K562 (cell line): ENCODE measurements at regions not wholly inside any gene's neighbourhood (a gene's known extent, or its start where the extent isn't known, plus 50 kb on each side); places are given as distances from the start of the nearest gene placed in this dataset.
A peak's percentile ranks its signal among the peaks of the same experiment; 100 is the strongest.

ENCODE experiments used
- ATAC-seq: fragments of 200-7000 bp; cut with Tn5 transposase; 3 replicates; pipeline ENCODE4 v1.9.1; 2020; ENCODE audit warnings: moderate library complexity
- BruUV-seq: library from RNA; stranded (reverse); fragments of 400-500 nt; replicated peaks from 2 replicates; lab custom pipeline; 2021; lab: Mats Ljungman, UMichigan
- CTCF ChIA-PET: fragments of 300-600 bp; formaldehyde crosslinking; extraction: SDS; loops from one replicate; lab custom pipeline; 2021; ENCODE audit warnings: low intra/inter-chr PET ratio; lab: Yijun Ruan, JAX
- POLR2A ChIA-PET: fragments of 300-600, 350-650 bp; sonication (Branson Sonifier 250); formaldehyde crosslinking; extraction: SDS; loops from one replicate; lab custom pipeline; 2021; ENCODE audit warnings: antibody characterized with exemption, inconsistent platforms; lab: Yijun Ruan, JAX
- DNase-seq, 4 experiments: peaks; one replicate each; pipeline versions ENCODE4 v3.0.0 to v3.0.0-alpha.2; 2011 to 2018; ENCODE audit warnings: low spot score in 3 of 4, mixed read lengths in 3 of 4; ENCODE audit errors: extremely low read depth in 1 of 4
- FAIRE-seq: peaks from 2 replicates; lab custom pipeline; 2011; peaks lifted over from hg19 to GRCh38; lab: Jason Lieb, UNC
- H2AFZ ChIP-seq: 2 replicates; pipeline ENCODE4 v1.6.0; 2011; ENCODE audit warnings: low read depth, low read length, control low read depth, inconsistent platforms
- H3K27ac ChIP-seq: fragments of 200-600 bp; 3 replicates; pipeline ENCODE4 v1.8.0; 2011; ENCODE audit warnings: low read depth, mild to moderate bottlenecking, control low read depth, inconsistent platforms, low read length, moderate library complexity, mixed read lengths; ENCODE audit errors: extremely low read depth
- H3K27me3 ChIP-seq, 2 experiments: fragments of 300-600 bp in 1 of 2; 2 replicates in 1 of 2; 3 replicates in 1 of 2; pipeline versions ENCODE4 v1.6.0 to v1.8.0; 2011; ENCODE audit warnings: inconsistent platforms in 2 of 2, low read length in 2 of 2, mild to moderate bottlenecking in 1 of 2, mixed read lengths in 1 of 2, moderate library complexity in 1 of 2; ENCODE audit not compliant: control insufficient read depth in 2 of 2, insufficient read depth in 2 of 2
- H3K36me3 ChIP-seq: fragments of 300-600 bp; 3 replicates; pipeline ENCODE4 v1.8.0; 2011; ENCODE audit warnings: mild to moderate bottlenecking, low read length, inconsistent platforms; ENCODE audit not compliant: control insufficient read depth, insufficient read depth
- H3K4me1 ChIP-seq, 2 experiments: fragments of 200-600 bp in 1 of 2; replicated peaks in 1 of 2; 2 replicates in 1 of 2; 3 replicates in 1 of 2; pipeline versions ENCODE4 v1.5.1 to v1.8.0; 2011; ENCODE audit warnings: inconsistent platforms in 2 of 2, low read length in 2 of 2, mild to moderate bottlenecking in 1 of 2, mixed read lengths in 1 of 2, moderate library complexity in 1 of 2; ENCODE audit not compliant: control insufficient read depth in 2 of 2, insufficient read depth in 2 of 2
- H3K4me2 ChIP-seq: 2 replicates; pipeline ENCODE4 v1.6.1; 2011; ENCODE audit warnings: low read length, control low read depth, inconsistent platforms, mixed read lengths; ENCODE audit not compliant: insufficient read depth
- H3K4me3 ChIP-seq: fragments of 200-600 bp; sonication (generic), shearing (Covaris generic); 2 replicates; pipeline ENCODE4 v1.5.1; 2016; ENCODE audit warnings: control low read depth, inconsistent platforms
- H3K79me2 ChIP-seq: fragments of 200-600 bp; 3 replicates; pipeline ENCODE4 v1.8.0; 2011; ENCODE audit warnings: low read length, inconsistent platforms; ENCODE audit not compliant: control insufficient read depth, insufficient read depth
- H3K9ac ChIP-seq, 2 experiments: 2 replicates each; pipeline versions ENCODE4 v1.6.0 to v1.6.1; 2011; ENCODE audit warnings: low read depth in 2 of 2, low read length in 2 of 2, control low read depth in 1 of 2, inconsistent platforms in 1 of 2, mild to moderate bottlenecking in 1 of 2, mixed read lengths in 1 of 2; ENCODE audit not compliant: insufficient read depth in 1 of 2
- H3K9me1 ChIP-seq: one replicate; pipeline ENCODE4 v1.6.0; 2011; ENCODE audit warnings: inconsistent platforms, mild to moderate bottlenecking, low read length, moderate library complexity; ENCODE audit not compliant: control insufficient read depth, insufficient read depth
- H3K9me3 ChIP-seq: replicated peaks from 2 replicates; pipeline ENCODE4 v1.5.1; 2011; ENCODE audit warnings: low read depth, low read length, inconsistent platforms; ENCODE audit not compliant: control insufficient read depth, insufficient read depth
- H4K20me1 ChIP-seq: replicated peaks from 2 replicates; pipeline ENCODE4 v1.6.1; 2011; ENCODE audit warnings: low read length, inconsistent platforms, mixed read lengths; ENCODE audit not compliant: control insufficient read depth, insufficient read depth
- HNRNPLL ChIP-seq: fragments of 200-400 bp; formaldehyde crosslinking; IDR thresholded peaks from 2 replicates; pipeline ENCODE4 v1.6.1; 2017; ENCODE audit warnings: low read length, low read depth, mild to moderate bottlenecking; ENCODE audit not compliant: poor library complexity, severe bottlenecking
- RAD21 ChIP-seq, 2 experiments: fragments of 250-450 bp in 1 of 2; fragments of 450-650 bp in 1 of 2; sonication (Bioruptor Pico) in 1 of 2; formaldehyde crosslinking in 1 of 2; IDR thresholded peaks in 1 of 2; conservative IDR thresholded peaks in 1 of 2; 2 replicates each; pipeline versions ENCODE4 v1.4.0 to v1.8.0; 2020 to 2022; ENCODE audit warnings: mild to moderate bottlenecking in 2 of 2, moderate library complexity in 1 of 2
- in situ Hi-C: fragments of 300-500 bp; cut with MboI; formaldehyde crosslinking; loops from 4 replicates; pipeline ENCODE4 v1.15.0; 2018; ENCODE audit warnings: inconsistent platforms, mixed read lengths
- intact Hi-C: fragments of 100-400 bp; cut with micrococcal nuclease; formaldehyde crosslinking; loops from 2 replicates; pipeline ENCODE4 v1.14.2; 2022
- TF ChIP-seq, protein P1 (sequence below), 3 experiments: IDR thresholded peaks in 2 of 3; conservative IDR thresholded peaks in 1 of 3; 2 replicates each; pipeline ENCODE4 v1.5.1; 2011 to 2012; ENCODE audit warnings: low read length in 3 of 3, mild to moderate bottlenecking in 3 of 3, control low read depth in 2 of 3, improper control_type of control experiment in 1 of 3, inconsistent platforms in 1 of 3, low read depth in 1 of 3, mixed read lengths in 1 of 3, moderate library complexity in 1 of 3; ENCODE audit not compliant: insufficient read depth in 2 of 3
- TF ChIP-seq, protein P2 (sequence below): fragments of 250-450 bp; sonication (Bioruptor Pico); IDR thresholded peaks from 2 replicates; pipeline ENCODE4 v1.5.0; 2021

DNA sequence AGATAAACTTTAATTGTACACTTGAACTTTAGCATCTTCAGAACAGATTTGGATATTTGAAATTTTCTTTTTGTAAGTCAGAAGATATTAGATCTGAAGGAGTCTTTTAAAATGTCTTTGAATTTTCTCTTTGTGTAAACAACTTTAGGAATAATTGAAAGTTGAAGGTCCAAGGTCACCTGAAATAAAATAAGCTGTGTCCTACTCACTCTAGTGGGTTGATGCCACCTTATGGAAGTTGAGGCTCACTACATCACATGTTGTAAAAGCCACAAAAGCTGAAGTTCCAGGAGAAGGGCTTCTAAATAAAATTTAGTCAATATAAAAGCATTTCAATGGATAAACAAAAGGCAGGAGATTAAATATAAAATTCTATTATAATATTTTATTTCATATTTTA, 122.0 kb upstream of the ATXN7L3B start:
- FAIRE-seq (peak; percentile 77), ATAC-seq (peak; percentile 73), DNase-seq (peak in 3 of 4 experiments; percentile 15 to 37 (median 29))
- no peak overlapping the region for H3K4me2 ChIP-seq
- H3K4me1 ChIP-seq: no peaks in the 10 kb centered on the region
- no peak overlapping the region for H3K4me3 ChIP-seq
- no peak overlapping the region for H3K9ac ChIP-seq
- intact Hi-C loops (loop anchor here (5.0 kb wide), 1 partner anchor 122 kb away; the partner anchor contains the start of gene ATXN7L3B), in situ Hi-C loops (no loop called here)
- H3K79me2 ChIP-seq: no peaks in the 10 kb centered on the region
- H4K20me1 ChIP-seq: no peaks in the 10 kb centered on the region
- POLR2A ChIA-PET: interaction anchor here (0.6 kb wide), 1 partner anchor 969 kb away, joined by 4 read pairs; no protein-coding TSS in a partner anchor
- H3K36me3 ChIP-seq: no peaks in the 10 kb centered on the region
- CTCF ChIA-PET: interaction anchor here (0.6 to 1.9 kb wide), 2 partner anchors 304 to 881 kb away, joined by 3 to 4 read pairs; no protein-coding TSS in a partner anchor
- H3K27me3 ChIP-seq: no peaks in the 10 kb centered on the region
- H3K9me1 ChIP-seq: no peaks in the 10 kb centered on the region
- H3K9me3 ChIP-seq: no peaks in the 10 kb centered on the region
- TF ChIP-seq, protein P1, sequence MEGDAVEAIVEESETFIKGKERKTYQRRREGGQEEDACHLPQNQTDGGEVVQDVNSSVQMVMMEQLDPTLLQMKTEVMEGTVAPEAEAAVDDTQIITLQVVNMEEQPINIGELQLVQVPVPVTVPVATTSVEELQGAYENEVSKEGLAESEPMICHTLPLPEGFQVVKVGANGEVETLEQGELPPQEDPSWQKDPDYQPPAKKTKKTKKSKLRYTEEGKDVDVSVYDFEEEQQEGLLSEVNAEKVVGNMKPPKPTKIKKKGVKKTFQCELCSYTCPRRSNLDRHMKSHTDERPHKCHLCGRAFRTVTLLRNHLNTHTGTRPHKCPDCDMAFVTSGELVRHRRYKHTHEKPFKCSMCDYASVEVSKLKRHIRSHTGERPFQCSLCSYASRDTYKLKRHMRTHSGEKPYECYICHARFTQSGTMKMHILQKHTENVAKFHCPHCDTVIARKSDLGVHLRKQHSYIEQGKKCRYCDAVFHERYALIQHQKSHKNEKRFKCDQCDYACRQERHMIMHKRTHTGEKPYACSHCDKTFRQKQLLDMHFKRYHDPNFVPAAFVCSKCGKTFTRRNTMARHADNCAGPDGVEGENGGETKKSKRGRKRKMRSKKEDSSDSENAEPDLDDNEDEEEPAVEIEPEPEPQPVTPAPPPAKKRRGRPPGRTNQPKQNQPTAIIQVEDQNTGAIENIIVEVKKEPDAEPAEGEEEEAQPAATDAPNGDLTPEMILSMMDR (IDR thresholded peaks at IDR 0.05 in 2 of 3, conservative IDR thresholded peaks at IDR 0.05 in 1 of 3; ENCODE audit: insufficient read depth in 2 of 3, low read depth in 1 of 3, low read length in 3 of 3): peak; percentile 42 to 49 (median 46); a peak in 5 of 6 replicates
- TF ChIP-seq, protein P2, sequence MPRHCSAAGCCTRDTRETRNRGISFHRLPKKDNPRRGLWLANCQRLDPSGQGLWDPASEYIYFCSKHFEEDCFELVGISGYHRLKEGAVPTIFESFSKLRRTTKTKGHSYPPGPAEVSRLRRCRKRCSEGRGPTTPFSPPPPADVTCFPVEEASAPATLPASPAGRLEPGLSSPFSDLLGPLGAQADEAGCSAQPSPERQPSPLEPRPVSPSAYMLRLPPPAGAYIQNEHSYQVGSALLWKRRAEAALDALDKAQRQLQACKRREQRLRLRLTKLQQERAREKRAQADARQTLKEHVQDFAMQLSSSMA (CRISPR knock-in tag): no peak
- TF ChIP-seq RAD21 (CRISPR knock-in tag; conservative IDR thresholded peaks at IDR 0.05 in 1 of 2, IDR thresholded peaks at IDR 0.05 in 1 of 2): peak; percentile 38 to 64; a peak in 3 of 4 replicates
- no peak for TF ChIP-seq HNRNPLL
- H3K27ac ChIP-seq: no peak overlapping the region
- H2AFZ ChIP-seq: no peak overlapping the region
- BruUV-seq: no TSS peak
